WTC11 (cell line): ENCODE measurements at regions not wholly inside any gene's neighbourhood (a gene's known extent, or its start where the extent isn't known, plus 50 kb on each side); places are given as distances from the start of the nearest gene placed in this dataset.

Source experiments
- ATF3 ChIP-seq: sonication (generic); formaldehyde crosslinking; conservative IDR thresholded peaks from 2 replicates; pipeline ENCODE4 v1.8.1; 2022; ENCODE audit warnings: mild to moderate bottlenecking, missing genetic modification reagents
- CTCF ChIP-seq: fragments of 200-600 bp; IDR thresholded peaks from 2 replicates; pipeline ENCODE4 v1.8.0; 2022; ENCODE audit warnings: antibody characterized with exemption

DNA sequence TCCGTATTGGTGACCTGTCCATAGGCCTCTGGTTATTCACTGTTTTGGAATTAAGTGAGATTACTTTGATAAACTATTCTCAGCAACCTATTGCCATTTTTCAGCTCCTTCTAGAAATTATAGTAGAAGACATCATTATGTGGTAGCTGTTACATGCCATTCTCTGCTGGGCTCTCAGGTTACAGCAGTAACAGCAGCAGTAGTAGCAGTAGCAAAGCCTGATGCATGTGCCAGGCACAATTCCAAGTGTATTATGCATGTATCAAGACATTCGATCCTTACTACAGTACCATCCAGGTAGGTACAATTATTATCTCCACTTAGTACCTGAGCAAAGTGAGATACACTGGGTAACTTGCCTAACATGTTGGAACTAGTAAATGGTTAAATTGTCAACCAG lies 74.3 kb downstream of the RPS12 start:
- TF ChIP-seq ATF3 (CRISPR knock-in tag) (no peak), CTCF (no peak)
